MM.1S (cell line): ENCODE measurements at regions not wholly inside any gene's neighbourhood (a gene's known extent, or its start where the extent isn't known, plus 50 kb on each side); places are given as distances from the start of the nearest gene placed in this dataset.

Source experiments
- DNase-seq: peaks from one replicate; pipeline ENCODE4 v3.0.0-alpha.2; 2015
- H2AFZ ChIP-seq: fragments of 300-600 bp; sonication (generic); 2 replicates; pipeline ENCODE4 v1.6.0; 2016; ENCODE audit warnings: antibody characterized with exemption, low read length
- H3F3A ChIP-seq: fragments of 300-600 bp; sonication (generic); 2 replicates; pipeline ENCODE4 v1.6.1; 2016; ENCODE audit warnings: mild to moderate bottlenecking, antibody characterized with exemption, low read length, moderate library complexity, mixed read lengths; ENCODE audit not compliant: insufficient read depth
- H3K27ac ChIP-seq: fragments of 300-600 bp; sonication (generic); 2 replicates; pipeline ENCODE4 v1.5.1; 2016; ENCODE audit warnings: mild to moderate bottlenecking, low read length
- H3K27me3 ChIP-seq: fragments of 300-600 bp; sonication (generic); replicated peaks from 2 replicates; pipeline ENCODE4 v1.6.0; 2016; ENCODE audit warnings: low read length; ENCODE audit not compliant: insufficient read depth
- H3K36me3 ChIP-seq: fragments of 300-600 bp; sonication (generic); replicated peaks from 2 replicates; pipeline ENCODE4 v1.6.1; 2016; ENCODE audit warnings: mild to moderate bottlenecking, low read length, mixed read lengths; ENCODE audit not compliant: insufficient read depth
- H3K4me1 ChIP-seq: fragments of 300-600 bp; sonication (generic); 2 replicates; pipeline ENCODE4 v1.6.1; 2016; ENCODE audit warnings: low read length, mixed read lengths
- H3K4me2 ChIP-seq: fragments of 300-600 bp; sonication (generic); 2 replicates; pipeline ENCODE4 v1.6.0; 2016; ENCODE audit warnings: low read depth, low read length
- H3K4me3 ChIP-seq: fragments of 300-600 bp; sonication (generic); 2 replicates; pipeline ENCODE4 v1.5.1; 2016; ENCODE audit warnings: low read length, mixed read lengths
- H3K79me2 ChIP-seq: fragments of 300-600 bp; sonication (generic); 2 replicates; pipeline ENCODE4 v1.6.1; 2016; ENCODE audit warnings: mixed run types, low read length, mixed read lengths
- H3K9ac ChIP-seq: fragments of 300-600 bp; sonication (generic); 2 replicates; pipeline ENCODE4 v1.6.1; 2016; ENCODE audit warnings: low read length, mixed read lengths
- H3K9me2 ChIP-seq: fragments of 300-600 bp; sonication (generic); replicated peaks from 2 replicates; pipeline ENCODE4 v1.6.1; 2016; ENCODE audit warnings: mild to moderate bottlenecking, low read length, mixed read lengths; ENCODE audit not compliant: insufficient read depth
- H3K9me3 ChIP-seq: fragments of 300-600 bp; sonication (generic); replicated peaks from 2 replicates; pipeline ENCODE4 v1.6.1; 2016; ENCODE audit warnings: mild to moderate bottlenecking, low read length, mixed read lengths; ENCODE audit not compliant: insufficient read depth
- H4K20me1 ChIP-seq: fragments of 300-600 bp; sonication (generic); 2 replicates; pipeline ENCODE4 v1.6.1; 2016; ENCODE audit warnings: mild to moderate bottlenecking, low read length, moderate library complexity, mixed read lengths; ENCODE audit not compliant: insufficient read depth
- CTCF ChIP-seq: fragments of 300-600 bp; sonication (generic); IDR thresholded peaks from 2 replicates; pipeline ENCODE4 v1.5.1; 2016; ENCODE audit warnings: antibody characterized with exemption, low read length, mixed read lengths
- EZH2 ChIP-seq: fragments of 300-600 bp; sonication (generic); optimal IDR thresholded peaks from 2 replicates; pipeline ENCODE3; 2017; ENCODE audit warnings: low read depth, mild to moderate bottlenecking, antibody characterized with exemption, low read length, mixed read lengths
- EZH2phosphoT487 ChIP-seq: fragments of 300-600 bp; sonication (generic); IDR thresholded peaks from 2 replicates; pipeline ENCODE4 v1.6.1; 2018; ENCODE audit warnings: antibody characterized with exemption, low read length

GRCh38 chr16:51596247-51596646 lies 445.2 kb upstream of the SALL1 start:
- H3K4me2 ChIP-seq = no peak overlapping the region
- H3K9me2 ChIP-seq = no peaks in the 10 kb centered on the region
- no peak overlapping the region for H3K9ac ChIP-seq
- no peaks in the 10 kb centered on the region for H3K27me3 ChIP-seq
- DNase-seq = no peak
- no peaks in the 10 kb centered on the region for H3K79me2 ChIP-seq
- TF ChIP-seq EZH2 (no peak), EZH2phosphoT487 (no peak), CTCF (no peak)
- H3F3A ChIP-seq = no peaks in the 10 kb centered on the region
- H3K4me1 ChIP-seq = no peaks in the 10 kb centered on the region
- no peaks in the 10 kb centered on the region for H4K20me1 ChIP-seq
- H3K36me3 ChIP-seq = no peaks in the 10 kb centered on the region
- H2AFZ ChIP-seq = no peak overlapping the region
- no peak overlapping the region for H3K4me3 ChIP-seq
- no peak overlapping the region for H3K27ac ChIP-seq
- H3K9me3 ChIP-seq = no peaks in the 10 kb centered on the region

GRCh38 chr16:51592535-51593300 lies 441.6 kb upstream of the SALL1 start:
- TF ChIP-seq CTCF = no peak
- no peak for TF ChIP-seq EZH2
- no peak for TF ChIP-seq EZH2phosphoT487
- no peak for DNase-seq
- no peaks in the 10 kb centered on the region for H3F3A ChIP-seq
- no peak overlapping the region for H3K4me3 ChIP-seq
- no peak overlapping the region for H3K27ac ChIP-seq
- H3K27me3 ChIP-seq = no peaks in the 10 kb centered on the region
- H3K4me1 ChIP-seq = no peaks in the 10 kb centered on the region
- no peak overlapping the region for H3K4me2 ChIP-seq
- no peak overlapping the region for H2AFZ ChIP-seq
- H3K9me3 ChIP-seq = no peaks in the 10 kb centered on the region
- H3K9ac ChIP-seq = no peak overlapping the region
- no peaks in the 10 kb centered on the region for H4K20me1 ChIP-seq
- no peaks in the 10 kb centered on the region for H3K36me3 ChIP-seq
- no peaks in the 10 kb centered on the region for H3K9me2 ChIP-seq
- no peaks in the 10 kb centered on the region for H3K79me2 ChIP-seq

GRCh38 chr16:51592001-51592501 lies 441.0 kb upstream of the SALL1 start:
- Histone ChIP-seq H2AFZ (no peak overlapping the region), H3K9ac (no peak overlapping the region), H3K4me2 (no peak overlapping the region), H3K36me3 (no peaks in the 10 kb centered on the region), H3F3A (no peaks in the 10 kb centered on the region), H3K4me3 (no peak overlapping the region), H4K20me1 (no peaks in the 10 kb centered on the region), H3K79me2 (no peaks in the 10 kb centered on the region), H3K4me1 (no peaks in the 10 kb centered on the region), H3K9me3 (no peaks in the 10 kb centered on the region), H3K9me2 (no peaks in the 10 kb centered on the region), H3K27me3 (no peaks in the 10 kb centered on the region), H3K27ac (no peak overlapping the region)
- DNase-seq = no peak
- TF ChIP-seq EZH2phosphoT487 (no peak), CTCF (no peak), EZH2 (no peak)
